ENCODE measurements at regions not wholly inside any gene's neighbourhood (a gene's known extent, or its start where the extent isn't known, plus 50 kb on each side); places are given as distances from the start of the nearest gene placed in this dataset.

GRCh38 chr12:13668880-13669279 lies 312.5 kb downstream of the GRIN2B start:
- DNase-seq = no peak

GRCh38 chr12:13666806-13667205 lies 314.6 kb downstream of the GRIN2B start:
- no peak for DNase-seq

GRCh38 chr12:13661005-13661887 lies 320.2 kb downstream of the GRIN2B start:
- peak; percentile 43 for DNase-seq

GRCh38 chr12:13654456-13654855 lies 326.9 kb downstream of the GRIN2B start:
- no peak for DNase-seq

GRCh38 chr12:13652105-13652504 lies 329.3 kb downstream of the GRIN2B start:
- DNase-seq = no peak

- no peak for DNase-seq
These were observed 345.7 kb downstream of the GRIN2B start for GRCh38 chr12:13635709-13636108.

GRCh38 chr12:13631873-13632272 lies 349.5 kb downstream of the GRIN2B start:
- DNase-seq = no peak

GRCh38 chr12:13630354-13630753 lies 351.0 kb downstream of the GRIN2B start:
- DNase-seq = no peak

- no peak for DNase-seq
These were observed 353.3 kb downstream of the GRIN2B start for GRCh38 chr12:13628067-13628466.

GRCh38 chr12:13627536-13627935 lies 353.9 kb downstream of the GRIN2B start:
- no peak for DNase-seq

GRCh38 chr12:13613297-13613696 lies 368.1 kb downstream of the GRIN2B start:
- DNase-seq = no peak

GRCh38 chr12:13609894-13610679 lies 371.3 kb downstream of the GRIN2B start:
- DNase-seq = no peak

GRCh38 chr12:13606290-13606689 lies 375.1 kb downstream of the GRIN2B start:
- no peak for DNase-seq

GRCh38 chr12:13603953-13604352 lies 377.4 kb downstream of the GRIN2B start:
- no peak for DNase-seq

- DNase-seq = no peak
These were observed 379.2 kb downstream of the GRIN2B start for GRCh38 chr12:13602172-13602571.

- no peak for DNase-seq
These were observed 382.2 kb downstream of the GRIN2B start for GRCh38 chr12:13599176-13599575.

GRCh38 chr12:13597837-13598236 lies 383.6 kb downstream of the GRIN2B start:
- no peak for DNase-seq

- DNase-seq = no peak
These were observed 384.2 kb downstream of the GRIN2B start for GRCh38 chr12:13597166-13597565.

GRCh38 chr12:13596714-13597113 lies 384.7 kb downstream of the GRIN2B start:
- DNase-seq = no peak

GRCh38 chr12:13595536-13596443 lies 385.6 kb downstream of the GRIN2B start:
- no peak for DNase-seq

GRCh38 chr12:13594731-13595514 lies 386.5 kb downstream of the GRIN2B start:
- DNase-seq = no peak
